ENCODE measurements at regions not wholly inside any gene's neighbourhood (a gene's known extent, or its start where the extent isn't known, plus 50 kb on each side); places are given as distances from the start of the nearest gene placed in this dataset.

DNA sequence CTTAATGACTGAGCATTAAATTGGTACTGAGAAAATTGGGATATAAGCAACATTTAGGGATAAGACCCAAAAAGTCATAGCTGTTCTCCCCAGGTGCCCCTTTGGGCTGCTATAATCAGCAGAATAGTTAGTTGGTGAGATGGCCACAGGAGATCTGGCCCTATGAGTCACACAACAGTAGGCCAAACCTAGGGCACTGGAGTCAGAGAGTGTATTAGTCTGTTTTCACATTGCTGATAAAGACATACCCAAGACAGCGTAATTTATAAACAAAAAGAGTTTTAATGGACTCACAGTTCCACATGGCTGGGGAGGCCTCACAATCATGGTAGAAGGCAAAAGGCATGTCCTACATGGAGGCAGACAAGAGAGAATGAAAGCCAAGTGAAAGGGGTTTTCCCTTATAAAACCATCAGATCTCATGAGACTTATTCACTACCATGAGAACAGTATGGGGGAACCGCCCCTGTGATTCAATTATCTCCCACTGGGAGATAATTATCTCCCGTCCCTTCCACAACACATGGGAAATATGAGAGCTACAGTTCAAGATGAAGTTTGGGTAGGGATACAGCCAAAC is 338.3 kb upstream of the NR3C2 start:
- in situ Hi-C loops (cut with MboI; ENCODE audit: low sequenced_read_pairs, unreplicated experiment), result no loop called here
- no peak for DNase-seq (ENCODE audit: low spot score)
- TF ChIP-seq, protein P1, sequence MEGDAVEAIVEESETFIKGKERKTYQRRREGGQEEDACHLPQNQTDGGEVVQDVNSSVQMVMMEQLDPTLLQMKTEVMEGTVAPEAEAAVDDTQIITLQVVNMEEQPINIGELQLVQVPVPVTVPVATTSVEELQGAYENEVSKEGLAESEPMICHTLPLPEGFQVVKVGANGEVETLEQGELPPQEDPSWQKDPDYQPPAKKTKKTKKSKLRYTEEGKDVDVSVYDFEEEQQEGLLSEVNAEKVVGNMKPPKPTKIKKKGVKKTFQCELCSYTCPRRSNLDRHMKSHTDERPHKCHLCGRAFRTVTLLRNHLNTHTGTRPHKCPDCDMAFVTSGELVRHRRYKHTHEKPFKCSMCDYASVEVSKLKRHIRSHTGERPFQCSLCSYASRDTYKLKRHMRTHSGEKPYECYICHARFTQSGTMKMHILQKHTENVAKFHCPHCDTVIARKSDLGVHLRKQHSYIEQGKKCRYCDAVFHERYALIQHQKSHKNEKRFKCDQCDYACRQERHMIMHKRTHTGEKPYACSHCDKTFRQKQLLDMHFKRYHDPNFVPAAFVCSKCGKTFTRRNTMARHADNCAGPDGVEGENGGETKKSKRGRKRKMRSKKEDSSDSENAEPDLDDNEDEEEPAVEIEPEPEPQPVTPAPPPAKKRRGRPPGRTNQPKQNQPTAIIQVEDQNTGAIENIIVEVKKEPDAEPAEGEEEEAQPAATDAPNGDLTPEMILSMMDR (IDR thresholded peaks at IDR 0.05; ENCODE audit: borderline replicate concordance, control extremely low read depth, extremely low read depth, insufficient read depth, missing control alignments), result no peak

DNA sequence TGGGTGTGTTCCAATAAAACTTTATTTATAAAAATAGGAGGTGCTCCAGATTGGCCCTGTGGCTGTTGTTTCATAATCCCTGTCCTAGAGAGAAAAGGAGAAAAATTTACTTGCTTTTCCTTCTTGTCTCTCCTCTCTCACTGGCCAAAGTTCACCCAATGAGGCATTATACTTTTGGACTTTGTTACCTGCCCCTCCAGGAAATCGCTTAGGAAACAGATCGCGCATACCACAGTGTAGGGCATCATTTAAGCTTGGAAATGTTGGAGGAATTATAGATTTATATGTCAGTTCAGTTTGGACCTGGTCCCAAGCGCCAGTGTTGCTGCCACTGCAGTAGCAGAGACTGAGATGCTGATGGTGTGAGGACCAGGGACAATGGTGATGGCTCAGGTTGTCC is 337.6 kb upstream of the NR3C2 start:
- in situ Hi-C loops (cut with MboI; ENCODE audit: low sequenced_read_pairs, unreplicated experiment), result no loop called here
- TF ChIP-seq, protein P1 (IDR thresholded peaks at IDR 0.05; ENCODE audit: borderline replicate concordance, control extremely low read depth, extremely low read depth, insufficient read depth, missing control alignments), result no peak
- no peak for DNase-seq (ENCODE audit: low spot score)

DNA sequence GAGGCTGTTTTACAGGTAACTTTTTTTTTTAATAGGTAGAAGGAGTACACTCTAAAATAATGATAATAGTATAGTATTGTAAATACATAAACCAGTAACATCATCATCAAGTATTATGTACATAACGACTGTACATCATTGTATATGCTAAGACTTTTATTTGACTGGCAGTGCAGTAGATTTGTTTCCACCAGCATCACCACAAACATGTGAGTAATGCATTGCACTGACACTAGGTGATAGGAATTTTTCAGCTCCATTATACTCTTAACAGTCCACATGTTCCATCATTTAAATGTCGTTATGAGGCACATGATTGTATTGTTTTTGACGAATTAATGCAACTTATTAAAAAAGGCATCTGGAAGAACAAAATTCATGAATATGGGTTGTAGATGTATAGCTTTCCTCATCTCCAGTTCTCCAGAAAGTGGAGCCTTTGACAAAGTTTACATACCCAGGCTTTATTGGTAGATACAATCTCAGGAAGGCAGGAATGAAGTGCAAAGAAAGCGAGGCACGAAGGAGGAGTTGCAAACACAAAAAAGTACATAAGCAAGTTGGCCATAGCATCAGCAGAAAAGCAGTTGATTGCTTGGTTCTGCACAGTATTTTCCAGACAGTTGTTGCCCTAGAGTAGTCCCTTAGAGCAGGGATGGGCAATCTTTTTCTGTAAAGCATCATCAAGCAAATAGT is 336.9 kb upstream of the NR3C2 start:
- in situ Hi-C loops (cut with MboI; ENCODE audit: low sequenced_read_pairs, unreplicated experiment), result no loop called here
- DNase-seq (ENCODE audit: low spot score), result no peak

DNA sequence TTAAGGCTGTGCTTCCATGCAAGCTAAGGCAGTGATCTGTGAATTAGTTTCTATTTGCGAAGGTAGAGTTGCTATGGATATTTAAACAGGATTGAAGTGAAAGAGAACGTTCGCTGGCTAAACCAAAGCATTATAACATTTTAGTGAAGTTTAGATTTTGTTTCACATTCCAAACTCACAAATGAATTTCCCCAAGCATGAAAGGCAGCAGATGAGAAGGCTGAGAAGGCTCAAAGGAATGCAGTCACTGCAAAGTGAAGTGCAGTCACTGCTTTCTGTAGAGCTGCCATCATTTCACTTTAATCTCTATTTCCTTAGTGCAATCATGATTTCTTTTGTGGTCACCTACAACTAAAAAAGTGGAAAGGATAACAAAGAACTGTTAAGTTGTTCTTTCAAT is 334.7 kb upstream of the NR3C2 start:
- in situ Hi-C loops (cut with MboI; ENCODE audit: low sequenced_read_pairs, unreplicated experiment), result no loop called here
- TF ChIP-seq, protein P1 (IDR thresholded peaks at IDR 0.05; ENCODE audit: borderline replicate concordance, control extremely low read depth, extremely low read depth, insufficient read depth, missing control alignments), result no peak
- no peak for DNase-seq (ENCODE audit: low spot score)

More for the DNA sequence above, 336.9 kb upstream of the NR3C2 start:
- TF ChIP-seq, protein P1 (IDR thresholded peaks at IDR 0.05; ENCODE audit: borderline replicate concordance, control extremely low read depth, extremely low read depth, insufficient read depth, missing control alignments), result no peak

DNA sequence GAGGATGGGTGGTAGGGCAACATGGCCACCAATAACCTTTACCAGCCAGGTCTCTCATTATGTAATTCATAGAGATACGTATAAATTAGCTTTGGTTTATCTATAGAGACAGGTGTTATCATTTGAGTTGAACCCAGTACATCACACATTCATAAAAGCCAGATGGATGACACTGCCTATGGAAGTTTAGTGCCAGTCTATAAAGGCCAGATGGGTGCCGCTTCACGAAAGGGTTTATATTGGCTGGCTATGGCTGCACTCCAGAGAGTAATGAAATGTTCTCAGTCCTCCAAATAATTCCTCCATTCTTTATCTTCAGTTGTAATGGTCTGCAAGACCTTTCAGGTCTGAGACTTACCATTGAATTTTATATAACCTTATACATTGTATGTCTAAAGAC is 331.9 kb upstream of the NR3C2 start:
- in situ Hi-C loops (cut with MboI; ENCODE audit: low sequenced_read_pairs, unreplicated experiment), result no loop called here
- no peak for DNase-seq (ENCODE audit: low spot score)
- TF ChIP-seq, protein P1 (IDR thresholded peaks at IDR 0.05; ENCODE audit: borderline replicate concordance, control extremely low read depth, extremely low read depth, insufficient read depth, missing control alignments), result no peak

DNA sequence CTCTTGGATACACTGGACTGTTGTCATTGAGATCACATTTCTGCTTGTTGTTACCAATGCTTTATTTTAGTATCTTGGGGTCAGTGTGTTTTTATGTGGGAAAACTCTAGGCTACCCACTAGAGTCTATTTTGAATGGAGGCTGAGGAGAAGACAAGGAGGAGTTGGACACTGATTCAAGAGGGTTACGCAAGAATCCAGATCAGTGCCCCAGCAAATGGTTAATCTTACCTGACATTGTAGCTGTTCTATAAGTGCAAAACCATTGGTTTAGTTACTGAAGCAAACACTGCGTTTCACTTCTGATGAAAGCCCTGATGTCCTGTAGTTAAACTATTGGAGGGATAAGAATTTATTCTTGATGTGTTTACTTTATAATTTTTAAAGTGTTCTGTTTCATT is 331.1 kb upstream of the NR3C2 start:
- DNase-seq (ENCODE audit: low spot score), result no peak
- TF ChIP-seq, protein P1 (IDR thresholded peaks at IDR 0.05; ENCODE audit: borderline replicate concordance, control extremely low read depth, extremely low read depth, insufficient read depth, missing control alignments), result no peak
- in situ Hi-C loops (cut with MboI; ENCODE audit: low sequenced_read_pairs, unreplicated experiment), result no loop called here
